Kidney (tissue), 13 donors: ENCODE measurements at regions not wholly inside any gene's neighbourhood (a gene's known extent, or its start where the extent isn't known, plus 50 kb on each side); places are given as distances from the start of the nearest gene placed in this dataset.
A peak's percentile ranks its signal among the peaks of the same experiment; 100 is the strongest.

Source experiments
- DNase-seq, 5 donors: peaks; one replicate each; pipeline ENCODE4 v3.0.0-alpha.2; 2013 to 2020
- FAIRE-seq: peaks from 2 replicates; lab custom pipeline; 2012; peaks lifted over from hg19 to GRCh38; lab: Jason Lieb, UNC
- H3K27ac ChIP-seq, 2 donors: one replicate each; pipeline ENCODE4 v1.7.0; 2013; ENCODE audit warnings: low read depth in 2 of 2, low read length in 2 of 2, inconsistent platforms in 1 of 2
- H3K27me3 ChIP-seq: one replicate; pipeline ENCODE4 v1.7.1; 2013; ENCODE audit warnings: low read length, inconsistent platforms; ENCODE audit not compliant: control insufficient read depth, insufficient read depth
- H3K36me3 ChIP-seq, 3 donors: one replicate each; pipeline versions ENCODE4 v1.7.0 to v1.7.1; 2013; ENCODE audit warnings: low read length in 3 of 3, control low read depth in 1 of 3, inconsistent platforms in 1 of 3; ENCODE audit not compliant: insufficient read depth in 3 of 3, control insufficient read depth in 2 of 3
- H3K4me1 ChIP-seq, 3 donors: one replicate each; pipeline versions ENCODE4 v1.7.0 to v1.7.1; 2013; ENCODE audit warnings: low read length in 3 of 3, inconsistent platforms in 1 of 3, low read depth in 1 of 3; ENCODE audit not compliant: control insufficient read depth in 2 of 3, insufficient read depth in 2 of 3
- H3K4me3 ChIP-seq, 3 donors: one replicate each; pipeline versions ENCODE4 v1.7.0 to v1.8.1; 2013; ENCODE audit warnings: low read length in 3 of 3, control low read depth in 1 of 3, inconsistent platforms in 1 of 3
- H3K9ac ChIP-seq, 3 donors: one replicate each; pipeline versions ENCODE4 v1.7.0 to v1.7.1; 2013; ENCODE audit warnings: low read length in 3 of 3, control low read depth in 1 of 3, inconsistent platforms in 1 of 3
- H3K9me3 ChIP-seq, 3 donors: one replicate each; pipeline versions ENCODE4 v1.7.0 to v1.7.1; 2013; ENCODE audit warnings: low read length in 3 of 3, control low read depth in 1 of 3, inconsistent platforms in 1 of 3; ENCODE audit not compliant: control insufficient read depth in 2 of 3, insufficient read depth in 1 of 3
- intact Hi-C: fragments of 100-400 bp; cut with DNase I; formaldehyde crosslinking; loops from one replicate; pipeline ENCODE4 v1.11.1; 2022
- TF ChIP-seq, protein P1 (sequence below): IDR thresholded peaks from 3 replicates; pipeline ENCODE4 v1.5.1; 2012; ENCODE audit warnings: mild to moderate bottlenecking, moderate library complexity, borderline replicate concordance; ENCODE audit not compliant: insufficient read depth; ENCODE audit errors: extremely low read depth
- donor health status: control.
- donor health status: control.
- donor health status: control.
- donor health status: control.
- donor health status: control.
- donor health status: DM: yes; HTN: yes; CAD: no.
- donor health status: Normal renal cell carcinoma (clear cell type).

DNA sequence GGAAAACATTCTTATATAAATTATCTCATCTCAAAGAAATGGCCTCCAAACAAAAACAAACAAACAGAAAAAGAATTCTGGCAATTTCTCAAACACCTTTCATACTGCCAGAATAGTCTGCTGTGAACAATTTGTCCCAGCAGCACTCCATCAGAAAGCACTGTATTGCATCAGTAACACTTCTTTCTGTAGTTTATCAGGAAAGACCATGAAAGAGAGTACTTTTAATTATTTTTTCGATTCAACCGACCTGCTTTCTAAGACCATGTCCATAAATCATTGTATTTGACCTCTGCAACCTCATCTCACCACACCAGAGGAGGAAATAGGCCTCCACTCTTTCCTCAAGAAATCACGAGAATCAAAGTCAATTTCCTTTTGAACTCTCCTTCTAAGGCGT lies 1579.9 kb downstream of the MRPL39 start:
- no peak overlapping the region for H3K27ac ChIP-seq
- no peak overlapping the region for H3K9ac ChIP-seq
- no peaks in the 10 kb centered on the region for H3K36me3 ChIP-seq
- H3K4me1 ChIP-seq, result no peaks in the 10 kb centered on the region
- no peaks in the 10 kb centered on the region for H3K9me3 ChIP-seq
- peak in 1 of 5 donors; percentile 16 for DNase-seq
- intact Hi-C loops, result no loop called here
- H3K4me3 ChIP-seq, result no peak overlapping the region
- no peak for FAIRE-seq
- TF ChIP-seq, protein P1, sequence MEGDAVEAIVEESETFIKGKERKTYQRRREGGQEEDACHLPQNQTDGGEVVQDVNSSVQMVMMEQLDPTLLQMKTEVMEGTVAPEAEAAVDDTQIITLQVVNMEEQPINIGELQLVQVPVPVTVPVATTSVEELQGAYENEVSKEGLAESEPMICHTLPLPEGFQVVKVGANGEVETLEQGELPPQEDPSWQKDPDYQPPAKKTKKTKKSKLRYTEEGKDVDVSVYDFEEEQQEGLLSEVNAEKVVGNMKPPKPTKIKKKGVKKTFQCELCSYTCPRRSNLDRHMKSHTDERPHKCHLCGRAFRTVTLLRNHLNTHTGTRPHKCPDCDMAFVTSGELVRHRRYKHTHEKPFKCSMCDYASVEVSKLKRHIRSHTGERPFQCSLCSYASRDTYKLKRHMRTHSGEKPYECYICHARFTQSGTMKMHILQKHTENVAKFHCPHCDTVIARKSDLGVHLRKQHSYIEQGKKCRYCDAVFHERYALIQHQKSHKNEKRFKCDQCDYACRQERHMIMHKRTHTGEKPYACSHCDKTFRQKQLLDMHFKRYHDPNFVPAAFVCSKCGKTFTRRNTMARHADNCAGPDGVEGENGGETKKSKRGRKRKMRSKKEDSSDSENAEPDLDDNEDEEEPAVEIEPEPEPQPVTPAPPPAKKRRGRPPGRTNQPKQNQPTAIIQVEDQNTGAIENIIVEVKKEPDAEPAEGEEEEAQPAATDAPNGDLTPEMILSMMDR, result no peak
- no peaks in the 10 kb centered on the region for H3K27me3 ChIP-seq

DNA sequence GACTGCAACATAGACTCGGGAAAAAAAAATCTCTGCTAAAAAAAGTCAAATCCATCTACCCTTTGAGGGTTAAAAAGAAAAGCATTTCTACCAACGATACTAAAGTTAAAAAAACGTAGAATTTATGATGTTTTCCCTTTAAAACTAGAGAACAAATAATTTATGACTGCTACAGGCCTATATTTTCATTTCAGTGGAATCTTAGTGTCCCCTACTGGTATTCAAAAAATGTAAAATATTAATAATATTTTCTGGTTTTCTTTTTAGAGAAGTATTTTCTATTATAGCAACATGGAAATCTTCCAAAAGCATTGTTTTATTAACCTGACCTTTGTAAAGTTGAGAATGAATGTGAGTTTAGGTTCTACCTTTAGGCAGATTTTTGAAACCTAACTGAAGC lies 1582.2 kb downstream of the MRPL39 start:
- TF ChIP-seq, protein P1, result no peak
- Histone ChIP-seq H3K36me3 (no peaks in the 10 kb centered on the region), H3K4me1 (no peaks in the 10 kb centered on the region), H3K9me3 (no peaks in the 10 kb centered on the region), H3K4me3 (no peak overlapping the region), H3K9ac (no peak overlapping the region), H3K27me3 (no peaks in the 10 kb centered on the region), H3K27ac (no peak overlapping the region)
- intact Hi-C loops, result no loop called here
- FAIRE-seq (no peak), DNase-seq (no peak)

DNA sequence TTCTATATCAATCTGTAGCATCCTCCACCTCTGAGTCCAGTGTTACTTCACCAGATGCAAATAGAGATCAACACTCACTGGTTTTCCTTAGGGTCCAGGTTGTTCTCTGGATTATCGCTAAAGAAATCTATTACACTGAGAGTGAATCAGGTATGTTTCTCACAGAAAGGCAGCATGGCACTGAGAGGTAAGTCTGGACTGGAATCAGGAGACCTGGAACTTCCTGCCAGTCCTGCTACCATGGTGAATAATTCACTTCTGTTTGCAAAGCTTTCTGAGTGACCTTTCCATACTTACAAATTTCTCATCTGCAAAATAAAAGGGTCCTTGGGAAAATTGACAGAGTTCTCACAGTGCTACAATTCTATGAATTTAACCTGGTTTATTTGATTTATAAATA lies 1583.3 kb downstream of the MRPL39 start:
- no peaks in the 10 kb centered on the region for H3K9me3 ChIP-seq
- H3K27ac ChIP-seq, result no peak overlapping the region
- H3K4me1 ChIP-seq, result no peaks in the 10 kb centered on the region
- H3K27me3 ChIP-seq, result no peaks in the 10 kb centered on the region
- H3K36me3 ChIP-seq, result no peaks in the 10 kb centered on the region
- no peak overlapping the region for H3K9ac ChIP-seq
- intact Hi-C loops, result no loop called here
- H3K4me3 ChIP-seq, result no peak overlapping the region
- TF ChIP-seq, protein P1, result no peak
- DNase-seq (no peak), FAIRE-seq (no peak)

DNA sequence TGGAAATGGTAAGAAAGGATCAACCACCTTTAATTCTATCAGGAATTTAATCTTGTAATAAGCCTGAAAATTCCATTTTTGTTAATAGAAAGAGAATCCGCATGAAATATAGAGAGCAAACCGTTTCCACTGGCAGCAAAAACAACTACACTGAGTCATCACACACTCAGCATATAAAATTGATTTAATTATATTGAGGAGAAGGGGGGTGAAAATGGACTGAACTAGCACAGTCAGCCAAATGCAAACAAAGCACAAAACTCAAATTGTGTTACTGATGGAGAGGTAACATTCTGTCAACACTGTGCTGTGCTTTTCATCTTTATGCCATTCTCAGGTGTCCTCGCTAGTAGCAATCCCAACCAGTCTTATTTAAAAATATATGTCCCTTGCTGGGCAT lies 1583.9 kb downstream of the MRPL39 start:
- TF ChIP-seq, protein P1, result no peak
- no peaks in the 10 kb centered on the region for H3K36me3 ChIP-seq
- no peak for DNase-seq
- H3K27me3 ChIP-seq, result no peaks in the 10 kb centered on the region
- intact Hi-C loops, result no loop called here
- no peak overlapping the region for H3K4me3 ChIP-seq
- H3K27ac ChIP-seq, result no peak overlapping the region
- H3K4me1 ChIP-seq, result no peaks in the 10 kb centered on the region
- H3K9me3 ChIP-seq, result no peaks in the 10 kb centered on the region
- no peak for FAIRE-seq
- no peak overlapping the region for H3K9ac ChIP-seq
